ENCODE measurements at regions not wholly inside any gene's neighbourhood (a gene's known extent, or its start where the extent isn't known, plus 50 kb on each side); places are given as distances from the start of the nearest gene placed in this dataset.

DNA sequence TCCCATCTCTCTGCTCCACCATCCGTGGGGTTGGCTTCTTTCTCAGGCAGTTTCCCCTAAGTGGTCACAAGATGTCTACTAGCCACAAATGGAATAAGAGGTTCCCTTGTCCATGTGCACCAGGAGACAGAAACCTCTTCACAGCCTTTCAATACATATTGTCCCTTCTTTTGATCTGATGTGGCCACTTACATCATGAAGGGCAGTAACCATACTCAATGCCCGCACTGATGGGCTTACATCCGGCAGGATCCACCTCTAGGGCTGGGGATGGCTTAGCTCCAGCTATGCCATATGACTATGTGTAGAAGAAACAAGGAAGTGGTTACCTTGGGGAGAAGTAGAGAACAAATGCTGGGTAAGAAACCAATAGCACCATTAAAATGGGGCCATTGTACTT lies 64.4 kb downstream of the PLEKHG1 start:
- TF ChIP-seq, protein P1, sequence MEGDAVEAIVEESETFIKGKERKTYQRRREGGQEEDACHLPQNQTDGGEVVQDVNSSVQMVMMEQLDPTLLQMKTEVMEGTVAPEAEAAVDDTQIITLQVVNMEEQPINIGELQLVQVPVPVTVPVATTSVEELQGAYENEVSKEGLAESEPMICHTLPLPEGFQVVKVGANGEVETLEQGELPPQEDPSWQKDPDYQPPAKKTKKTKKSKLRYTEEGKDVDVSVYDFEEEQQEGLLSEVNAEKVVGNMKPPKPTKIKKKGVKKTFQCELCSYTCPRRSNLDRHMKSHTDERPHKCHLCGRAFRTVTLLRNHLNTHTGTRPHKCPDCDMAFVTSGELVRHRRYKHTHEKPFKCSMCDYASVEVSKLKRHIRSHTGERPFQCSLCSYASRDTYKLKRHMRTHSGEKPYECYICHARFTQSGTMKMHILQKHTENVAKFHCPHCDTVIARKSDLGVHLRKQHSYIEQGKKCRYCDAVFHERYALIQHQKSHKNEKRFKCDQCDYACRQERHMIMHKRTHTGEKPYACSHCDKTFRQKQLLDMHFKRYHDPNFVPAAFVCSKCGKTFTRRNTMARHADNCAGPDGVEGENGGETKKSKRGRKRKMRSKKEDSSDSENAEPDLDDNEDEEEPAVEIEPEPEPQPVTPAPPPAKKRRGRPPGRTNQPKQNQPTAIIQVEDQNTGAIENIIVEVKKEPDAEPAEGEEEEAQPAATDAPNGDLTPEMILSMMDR (IDR thresholded peaks at IDR 0.05) = no peak
- TF ChIP-seq POLR2AphosphoS5 (IDR thresholded peaks at IDR 0.05) = no peak
- TF ChIP-seq POLR2A (IDR thresholded peaks at IDR 0.05) = no peak
